OCI-LY7 (cell line): ENCODE measurements at regions not wholly inside any gene's neighbourhood (a gene's known extent, or its start where the extent isn't known, plus 50 kb on each side); places are given as distances from the start of the nearest gene placed in this dataset.

Source experiments
- BruUV-seq: library from RNA; stranded (reverse); fragments of 400-500 nt; replicated peaks from 2 replicates; lab custom pipeline; 2021; lab: Mats Ljungman, UMichigan
- CTCF ChIA-PET: fragments of 300-600 bp; sonication (Branson Sonifier 250); formaldehyde crosslinking; loops from one replicate; lab custom pipeline; 2022; ENCODE audit warnings: antibody characterized with exemption; ENCODE audit not compliant: unreplicated experiment; lab: Charles Lee
- POLR2A ChIA-PET: fragments of 300-600 bp; sonication (Branson Sonifier 250); formaldehyde crosslinking; loops from one replicate; lab custom pipeline; 2022; ENCODE audit warnings: antibody characterized with exemption; lab: Charles Lee
- DNase-seq: peaks from one replicate; pipeline ENCODE4 v3.0.0-alpha.2; 2015; ENCODE audit warnings: low spot score
- H2AFZ ChIP-seq: fragments of 200-600 bp; sonication (generic), shearing (Covaris generic); 2 replicates; pipeline ENCODE4 v1.6.1; 2014; ENCODE audit warnings: mild to moderate bottlenecking, antibody characterized with exemption, low read length, moderate library complexity
- H3K27ac ChIP-seq: fragments of 200-600 bp; sonication (generic); 2 replicates; pipeline ENCODE4 v1.5.1; 2014; ENCODE audit warnings: mixed run types, low read depth, mild to moderate bottlenecking, moderate library complexity, low read length, inconsistent platforms; ENCODE audit not compliant: poor library complexity, severe bottlenecking
- H3K36me3 ChIP-seq: fragments of 200-600 bp; sonication (generic); 2 replicates; pipeline ENCODE4 v1.6.1; 2014; ENCODE audit warnings: mild to moderate bottlenecking, antibody characterized with exemption, low read length, moderate library complexity, mixed read lengths; ENCODE audit not compliant: insufficient read depth
- H3K4me1 ChIP-seq: fragments of 200-600 bp; sonication (generic); 2 replicates; pipeline ENCODE4 v1.5.1; 2014; ENCODE audit warnings: mild to moderate bottlenecking, low read length; ENCODE audit not compliant: insufficient read depth, poor library complexity, severe bottlenecking
- H3K4me2 ChIP-seq: fragments of 200-600 bp; sonication (generic); 2 replicates; pipeline ENCODE4 v1.6.1; 2014; ENCODE audit warnings: mild to moderate bottlenecking, low read length
- H3K4me3 ChIP-seq: fragments of 200-600 bp; sonication (generic); 2 replicates; pipeline ENCODE4 v1.5.1; 2014; ENCODE audit warnings: mild to moderate bottlenecking, low read depth, low read length; ENCODE audit not compliant: poor library complexity, severe bottlenecking
- H3K79me2 ChIP-seq: fragments of 200-600 bp; sonication (generic); 2 replicates; pipeline ENCODE4 v1.6.1; 2016; ENCODE audit warnings: low read depth, mild to moderate bottlenecking, low read length, moderate library complexity, mixed read lengths; ENCODE audit not compliant: insufficient read depth
- H3K9me2 ChIP-seq: fragments of 200-600 bp; sonication (generic); 2 replicates; pipeline ENCODE4 v1.6.1; 2016; ENCODE audit warnings: mild to moderate bottlenecking, low read length, mixed read lengths; ENCODE audit not compliant: insufficient read depth
- H3K9me3 ChIP-seq: fragments of 200-600 bp; sonication (generic); 2 replicates; pipeline ENCODE4 v1.6.1; 2014; ENCODE audit warnings: mild to moderate bottlenecking, mixed run types, low read length, mixed read lengths
- H4K20me1 ChIP-seq: fragments of 200-600 bp; sonication (generic); 2 replicates; pipeline ENCODE4 v1.6.1; 2014; ENCODE audit warnings: mild to moderate bottlenecking, antibody characterized with exemption, low read length, moderate library complexity, mixed read lengths; ENCODE audit not compliant: insufficient read depth
- CTCF ChIP-seq: fragments of 200-600 bp; sonication (generic); conservative IDR thresholded peaks from 2 replicates; pipeline ENCODE4 v1.5.1; 2014; ENCODE audit warnings: mild to moderate bottlenecking, antibody characterized with exemption, low read length, moderate library complexity, mixed read lengths
- EZH2phosphoT487 ChIP-seq: fragments of 200-600 bp; sonication (generic); IDR thresholded peaks from 2 replicates; pipeline ENCODE4 v1.6.1; 2018; ENCODE audit warnings: low read depth, borderline replicate concordance, mild to moderate bottlenecking, mixed run types, antibody characterized with exemption, low read length, moderate library complexity, mixed read lengths
- intact Hi-C: fragments of 100-400 bp; cut with micrococcal nuclease; formaldehyde crosslinking; loops from one replicate; pipeline ENCODE4 v1.10.0; 2022; ENCODE audit not compliant: unreplicated experiment

- H2AFZ ChIP-seq: no peak overlapping the region
- no peaks in the 10 kb centered on the region for H3K9me2 ChIP-seq
- H3K79me2 ChIP-seq: no peaks in the 10 kb centered on the region
- intact Hi-C loops: no loop called here
- no peak overlapping the region for H3K4me2 ChIP-seq
- no peak overlapping the region for H3K4me3 ChIP-seq
- H4K20me1 ChIP-seq: no peaks in the 10 kb centered on the region
- H3K27ac ChIP-seq: no peak overlapping the region
- TF ChIP-seq CTCF (no peak), EZH2phosphoT487 (no peak)
- ChIA-PET CTCF (no interaction called here), POLR2A (interaction anchor here (0.6 kb wide), 1 partner anchor 351 kb away, joined by 4 read pairs; no protein-coding TSS in a partner anchor)
- DNase-seq: no peak
- H3K9me3 ChIP-seq: no peaks in the 10 kb centered on the region
- no peaks in the 10 kb centered on the region for H3K36me3 ChIP-seq
- H3K4me1 ChIP-seq: no peaks in the 10 kb centered on the region
- BruUV-seq: no TSS peak
Observed at GRCh38 chr5:96072138-96072790, 110.6 kb upstream of the ELL2 start.

GRCh38 chr5:96070622-96071225 lies 109.1 kb upstream of the ELL2 start:
- BruUV-seq: no TSS peak
- H3K9me2 ChIP-seq: no peaks in the 10 kb centered on the region
- intact Hi-C loops: no loop called here
- H3K27ac ChIP-seq: no peak overlapping the region
- H3K4me3 ChIP-seq: no peak overlapping the region
- TF ChIP-seq EZH2phosphoT487 (no peak), CTCF (no peak)
- ChIA-PET CTCF (no interaction called here), POLR2A (no interaction called here)
- H2AFZ ChIP-seq: no peak overlapping the region
- no peaks in the 10 kb centered on the region for H3K79me2 ChIP-seq
- no peak for DNase-seq
- no peak overlapping the region for H3K4me2 ChIP-seq
- H3K4me1 ChIP-seq: no peaks in the 10 kb centered on the region
- H4K20me1 ChIP-seq: no peaks in the 10 kb centered on the region
- H3K9me3 ChIP-seq: no peaks in the 10 kb centered on the region
- H3K36me3 ChIP-seq: no peaks in the 10 kb centered on the region
